ENCODE measurements at regions not wholly inside any gene's neighbourhood (a gene's known extent, or its start where the extent isn't known, plus 50 kb on each side); places are given as distances from the start of the nearest gene placed in this dataset.

DNA sequence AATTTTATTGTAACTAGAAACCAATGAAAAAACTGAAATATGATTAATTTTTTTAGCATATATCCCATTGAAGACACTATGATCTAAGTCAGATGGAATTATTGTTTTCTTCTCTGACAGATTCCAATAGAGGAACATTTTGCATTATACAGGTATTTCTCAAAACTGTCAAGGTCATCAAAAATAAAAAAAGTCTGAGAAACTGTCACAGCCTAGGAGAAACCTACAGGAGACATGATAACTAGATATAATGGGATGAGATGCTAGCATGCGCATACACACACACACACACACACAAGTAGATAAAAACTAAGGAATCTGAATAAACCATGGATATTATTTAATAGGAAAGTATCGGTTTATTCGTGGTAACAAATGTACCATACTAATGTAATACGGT, 161.9 kb upstream of the HCRTR2 start:
- TF ChIP-seq POLR2A (IDR thresholded peaks at IDR 0.05), result no peak
- TF ChIP-seq, protein P1, sequence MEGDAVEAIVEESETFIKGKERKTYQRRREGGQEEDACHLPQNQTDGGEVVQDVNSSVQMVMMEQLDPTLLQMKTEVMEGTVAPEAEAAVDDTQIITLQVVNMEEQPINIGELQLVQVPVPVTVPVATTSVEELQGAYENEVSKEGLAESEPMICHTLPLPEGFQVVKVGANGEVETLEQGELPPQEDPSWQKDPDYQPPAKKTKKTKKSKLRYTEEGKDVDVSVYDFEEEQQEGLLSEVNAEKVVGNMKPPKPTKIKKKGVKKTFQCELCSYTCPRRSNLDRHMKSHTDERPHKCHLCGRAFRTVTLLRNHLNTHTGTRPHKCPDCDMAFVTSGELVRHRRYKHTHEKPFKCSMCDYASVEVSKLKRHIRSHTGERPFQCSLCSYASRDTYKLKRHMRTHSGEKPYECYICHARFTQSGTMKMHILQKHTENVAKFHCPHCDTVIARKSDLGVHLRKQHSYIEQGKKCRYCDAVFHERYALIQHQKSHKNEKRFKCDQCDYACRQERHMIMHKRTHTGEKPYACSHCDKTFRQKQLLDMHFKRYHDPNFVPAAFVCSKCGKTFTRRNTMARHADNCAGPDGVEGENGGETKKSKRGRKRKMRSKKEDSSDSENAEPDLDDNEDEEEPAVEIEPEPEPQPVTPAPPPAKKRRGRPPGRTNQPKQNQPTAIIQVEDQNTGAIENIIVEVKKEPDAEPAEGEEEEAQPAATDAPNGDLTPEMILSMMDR (IDR thresholded peaks at IDR 0.05), result no peak
- H3K27me3 ChIP-seq, result no peaks in the 10 kb centered on the region
- H3K36me3 ChIP-seq (replicated peaks in 1 of 2), result no peaks in the 10 kb centered on the region
- DNase-seq, result no peak
- H3K4me3 ChIP-seq, result no peak overlapping the region
- 90 to 93% (median 92%) methylated on average over 4 of the region's 4 CpGs for WGBS, 4 donors
- intact Hi-C loops (cut with DNase I), result no loop called here
- no peak overlapping the region for H3K27ac ChIP-seq
- H3K9me3 ChIP-seq (replicated peaks in 1 of 3), result no peaks in the 10 kb centered on the region
- H3K4me1 ChIP-seq (replicated peaks in 1 of 2), result no peaks in the 10 kb centered on the region

- no peaks in the 10 kb centered on the region for H3K4me1 ChIP-seq (replicated peaks in 1 of 2)
- 53 to 62% (median 60%) methylated on average over 1 of the region's 1 CpG for WGBS, 4 donors
- no peak for DNase-seq
- H3K4me3 ChIP-seq, result no peak overlapping the region
- intact Hi-C loops (cut with DNase I), result no loop called here
- no peak overlapping the region for H3K27ac ChIP-seq
- H3K36me3 ChIP-seq (replicated peaks in 1 of 2), result no peaks in the 10 kb centered on the region
- H3K27me3 ChIP-seq, result no peaks in the 10 kb centered on the region
- no peak for TF ChIP-seq POLR2A (IDR thresholded peaks at IDR 0.05)
- TF ChIP-seq, protein P1 (IDR thresholded peaks at IDR 0.05), result no peak
- H3K9me3 ChIP-seq (replicated peaks in 1 of 3), result no peaks in the 10 kb centered on the region
Observed at GRCh38 chr6:55014321-55015088, 159.8 kb upstream of the HCRTR2 start.

DNA sequence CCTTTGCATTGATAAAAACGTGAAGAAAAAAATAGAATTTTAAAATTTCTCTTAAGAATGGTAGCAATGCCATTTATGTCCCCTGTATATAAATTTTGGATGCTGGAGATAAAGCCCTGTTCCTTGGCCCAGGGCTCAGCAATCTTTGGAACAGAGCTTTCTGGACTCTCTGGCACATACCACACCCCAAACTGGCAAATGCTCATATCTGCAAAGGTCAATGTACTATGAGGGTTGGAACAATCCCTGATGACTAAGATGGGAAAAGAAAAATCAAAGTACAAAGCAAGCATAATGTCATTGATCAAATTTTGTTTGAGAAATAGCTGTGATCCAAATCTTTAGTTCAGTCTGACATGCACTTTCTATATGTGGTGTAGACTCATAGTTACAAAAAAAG, 158.1 kb upstream of the HCRTR2 start:
- no peaks in the 10 kb centered on the region for H3K4me1 ChIP-seq (replicated peaks in 1 of 2)
- H3K27ac ChIP-seq, result no peak overlapping the region
- intact Hi-C loops (cut with DNase I), result no loop called here
- DNase-seq, result no peak
- no peak overlapping the region for H3K4me3 ChIP-seq
- no peaks in the 10 kb centered on the region for H3K36me3 ChIP-seq (replicated peaks in 1 of 2)
- WGBS, 4 donors, result 45 to 62% (median 54%) methylated on average over 1 of the region's 1 CpG
- TF ChIP-seq POLR2A (IDR thresholded peaks at IDR 0.05), result no peak
- TF ChIP-seq, protein P1 (IDR thresholded peaks at IDR 0.05), result no peak
- H3K9me3 ChIP-seq (replicated peaks in 1 of 3), result no peaks in the 10 kb centered on the region
- no peaks in the 10 kb centered on the region for H3K27me3 ChIP-seq

- Histone ChIP-seq H3K27me3 (no peaks in the 10 kb centered on the region), H3K4me1 (replicated peaks in 1 of 2) (no peaks in the 10 kb centered on the region), H3K9me3 (replicated peaks in 1 of 3) (no peaks in the 10 kb centered on the region), H3K36me3 (replicated peaks in 1 of 2) (no peaks in the 10 kb centered on the region), H3K27ac (no peak overlapping the region), H3K4me3 (no peak overlapping the region)
- intact Hi-C loops (cut with DNase I), result no loop called here
- TF ChIP-seq POLR2A (IDR thresholded peaks at IDR 0.05), result no peak
- TF ChIP-seq, protein P1 (IDR thresholded peaks at IDR 0.05), result no peak
- 49 to 65% (median 55%) methylated on average over 1 of the region's 1 CpG for WGBS, 4 donors
- DNase-seq, result no peak
Observed at GRCh38 chr6:55017555-55018300, 156.6 kb upstream of the HCRTR2 start.
